ENCODE measurements at regions not wholly inside any gene's neighbourhood (a gene's known extent, or its start where the extent isn't known, plus 50 kb on each side); places are given as distances from the start of the nearest gene placed in this dataset.

DNA sequence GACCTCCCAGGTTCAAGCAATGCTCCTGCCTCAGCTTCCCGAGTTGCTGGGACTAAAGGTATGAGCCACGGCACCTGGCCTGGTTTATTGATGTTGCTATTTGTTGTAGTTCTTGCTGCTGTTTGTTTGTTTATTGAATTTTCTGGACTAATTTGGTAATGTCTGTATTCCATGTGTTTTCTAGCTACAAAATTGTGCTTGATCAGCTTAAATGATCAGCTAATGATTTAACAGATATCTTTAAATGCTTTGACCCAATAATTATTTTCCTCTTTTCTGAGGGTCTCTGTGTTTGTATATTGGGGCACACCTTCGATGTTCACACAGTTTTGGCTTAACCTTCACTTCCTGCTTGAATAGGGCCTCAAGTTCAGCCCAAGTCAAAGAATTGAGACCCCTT, 488.1 kb upstream of the HTR2C start:
- TF ChIP-seq JUN (CRISPR knock-in tag; IDR thresholded peaks at IDR 0.05) (no peak), JUNB (CRISPR knock-in tag; IDR thresholded peaks at IDR 0.05; ENCODE audit: borderline replicate concordance) (no peak), EP300 (IDR thresholded peaks at IDR 0.05; ENCODE audit: low read depth in 2 of 2, low read length in 2 of 2) (no peak), EP300 (CRISPR knock-in tag; IDR thresholded peaks at IDR 0.05; ENCODE audit: borderline replicate concordance) (no peak), HNRNPK (IDR thresholded peaks at IDR 0.05; ENCODE audit: low read depth, low read length, poor library complexity, severe bottlenecking) (no peak), CCAR2 (optimal IDR thresholded peaks at IDR 0.05; ENCODE audit: low read depth, low read length) (no peak), ZNF558 (CRISPR knock-in tag; IDR thresholded peaks at IDR 0.05; ENCODE audit: borderline replicate concordance) (no peak), ZNF124 (CRISPR knock-in tag; IDR thresholded peaks at IDR 0.05) (no peak), FOXK2 (IDR thresholded peaks at IDR 0.05) (no peak), POLR2AphosphoS5 (IDR thresholded peaks at IDR 0.05; ENCODE audit: low read depth, low read length) (no peak), SRF (IDR thresholded peaks at IDR 0.05; ENCODE audit: low read depth, low read length) (no peak), RBM39 (IDR thresholded peaks at IDR 0.05; ENCODE audit: low read depth, low read length, poor library complexity, severe bottlenecking) (no peak)
- TF ChIP-seq, protein P1, sequence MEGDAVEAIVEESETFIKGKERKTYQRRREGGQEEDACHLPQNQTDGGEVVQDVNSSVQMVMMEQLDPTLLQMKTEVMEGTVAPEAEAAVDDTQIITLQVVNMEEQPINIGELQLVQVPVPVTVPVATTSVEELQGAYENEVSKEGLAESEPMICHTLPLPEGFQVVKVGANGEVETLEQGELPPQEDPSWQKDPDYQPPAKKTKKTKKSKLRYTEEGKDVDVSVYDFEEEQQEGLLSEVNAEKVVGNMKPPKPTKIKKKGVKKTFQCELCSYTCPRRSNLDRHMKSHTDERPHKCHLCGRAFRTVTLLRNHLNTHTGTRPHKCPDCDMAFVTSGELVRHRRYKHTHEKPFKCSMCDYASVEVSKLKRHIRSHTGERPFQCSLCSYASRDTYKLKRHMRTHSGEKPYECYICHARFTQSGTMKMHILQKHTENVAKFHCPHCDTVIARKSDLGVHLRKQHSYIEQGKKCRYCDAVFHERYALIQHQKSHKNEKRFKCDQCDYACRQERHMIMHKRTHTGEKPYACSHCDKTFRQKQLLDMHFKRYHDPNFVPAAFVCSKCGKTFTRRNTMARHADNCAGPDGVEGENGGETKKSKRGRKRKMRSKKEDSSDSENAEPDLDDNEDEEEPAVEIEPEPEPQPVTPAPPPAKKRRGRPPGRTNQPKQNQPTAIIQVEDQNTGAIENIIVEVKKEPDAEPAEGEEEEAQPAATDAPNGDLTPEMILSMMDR (CRISPR knock-in tag; IDR thresholded peaks at IDR 0.05): no peak
- TF ChIP-seq, protein P2, sequence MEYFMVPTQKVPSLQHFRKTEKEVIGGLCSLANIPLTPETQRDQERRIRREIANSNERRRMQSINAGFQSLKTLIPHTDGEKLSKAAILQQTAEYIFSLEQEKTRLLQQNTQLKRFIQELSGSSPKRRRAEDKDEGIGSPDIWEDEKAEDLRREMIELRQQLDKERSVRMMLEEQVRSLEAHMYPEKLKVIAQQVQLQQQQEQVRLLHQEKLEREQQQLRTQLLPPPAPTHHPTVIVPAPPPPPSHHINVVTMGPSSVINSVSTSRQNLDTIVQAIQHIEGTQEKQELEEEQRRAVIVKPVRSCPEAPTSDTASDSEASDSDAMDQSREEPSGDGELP (IDR thresholded peaks at IDR 0.05; ENCODE audit: borderline replicate concordance, low read depth): no peak
